C4-2B (cell line): ENCODE measurements at regions not wholly inside any gene's neighbourhood (a gene's known extent, or its start where the extent isn't known, plus 50 kb on each side); places are given as distances from the start of the nearest gene placed in this dataset.

ENCODE experiments used
- H3K27ac ChIP-seq: fragments of 450-650 bp; 2 replicates; pipeline ENCODE4 v1.5.1; 2017
- ZFX ChIP-seq: fragments of 450-650 bp; IDR thresholded peaks from 2 replicates; pipeline ENCODE4 v1.6.1; 2017
- TF ChIP-seq, protein P1 (sequence below): fragments of 450-650 bp; conservative IDR thresholded peaks from 2 replicates; pipeline ENCODE4 v1.5.1; 2017; ENCODE audit warnings: mild to moderate bottlenecking

DNA sequence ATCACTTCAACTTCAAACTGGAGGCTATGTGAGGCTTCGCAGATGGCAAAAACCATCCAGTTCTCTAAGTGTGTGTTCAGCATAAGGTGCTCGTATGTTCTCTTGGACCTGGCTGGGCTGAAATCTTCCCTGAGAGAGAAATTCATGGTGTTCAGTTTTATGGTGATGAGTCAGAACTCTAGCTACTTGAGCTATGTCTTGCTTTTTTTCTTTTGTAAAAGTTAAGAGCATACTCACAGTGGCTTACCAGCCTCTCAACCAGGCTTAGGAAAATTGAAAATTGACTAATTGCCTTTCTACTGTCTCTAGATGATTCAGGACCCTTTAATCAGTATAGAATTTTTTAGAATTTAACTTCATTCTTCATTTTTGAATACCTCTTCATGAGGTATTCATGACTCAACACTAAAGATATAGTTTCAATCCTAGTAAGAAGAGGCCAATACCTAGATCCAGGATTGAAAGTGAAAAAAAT lies 617.5 kb downstream of the TBL1XR1 start:
- H3K27ac ChIP-seq: no peak overlapping the region
- TF ChIP-seq, protein P1, sequence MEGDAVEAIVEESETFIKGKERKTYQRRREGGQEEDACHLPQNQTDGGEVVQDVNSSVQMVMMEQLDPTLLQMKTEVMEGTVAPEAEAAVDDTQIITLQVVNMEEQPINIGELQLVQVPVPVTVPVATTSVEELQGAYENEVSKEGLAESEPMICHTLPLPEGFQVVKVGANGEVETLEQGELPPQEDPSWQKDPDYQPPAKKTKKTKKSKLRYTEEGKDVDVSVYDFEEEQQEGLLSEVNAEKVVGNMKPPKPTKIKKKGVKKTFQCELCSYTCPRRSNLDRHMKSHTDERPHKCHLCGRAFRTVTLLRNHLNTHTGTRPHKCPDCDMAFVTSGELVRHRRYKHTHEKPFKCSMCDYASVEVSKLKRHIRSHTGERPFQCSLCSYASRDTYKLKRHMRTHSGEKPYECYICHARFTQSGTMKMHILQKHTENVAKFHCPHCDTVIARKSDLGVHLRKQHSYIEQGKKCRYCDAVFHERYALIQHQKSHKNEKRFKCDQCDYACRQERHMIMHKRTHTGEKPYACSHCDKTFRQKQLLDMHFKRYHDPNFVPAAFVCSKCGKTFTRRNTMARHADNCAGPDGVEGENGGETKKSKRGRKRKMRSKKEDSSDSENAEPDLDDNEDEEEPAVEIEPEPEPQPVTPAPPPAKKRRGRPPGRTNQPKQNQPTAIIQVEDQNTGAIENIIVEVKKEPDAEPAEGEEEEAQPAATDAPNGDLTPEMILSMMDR: no peak
- TF ChIP-seq ZFX: no peak

DNA sequence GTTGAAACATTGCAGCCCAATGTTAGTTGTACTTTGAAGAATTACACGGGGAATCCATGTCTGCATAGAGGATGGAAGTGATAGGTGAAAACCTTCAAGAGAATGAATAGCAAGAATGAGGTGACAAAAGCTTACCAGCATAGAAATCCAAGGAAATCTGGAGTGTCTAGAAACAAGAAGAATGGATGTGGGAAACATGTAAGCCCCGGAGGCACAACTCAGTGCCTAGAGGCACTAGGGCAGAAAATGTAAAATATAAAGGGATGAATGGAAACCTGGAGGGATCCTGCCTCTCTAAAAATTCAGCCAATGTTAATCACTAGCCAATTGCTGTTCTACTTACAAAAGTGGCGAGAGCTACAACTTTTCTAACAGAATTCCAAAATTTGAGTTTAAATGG lies 619.0 kb downstream of the TBL1XR1 start:
- no peak for TF ChIP-seq ZFX
- TF ChIP-seq, protein P1: no peak
- H3K27ac ChIP-seq: no peak overlapping the region

DNA sequence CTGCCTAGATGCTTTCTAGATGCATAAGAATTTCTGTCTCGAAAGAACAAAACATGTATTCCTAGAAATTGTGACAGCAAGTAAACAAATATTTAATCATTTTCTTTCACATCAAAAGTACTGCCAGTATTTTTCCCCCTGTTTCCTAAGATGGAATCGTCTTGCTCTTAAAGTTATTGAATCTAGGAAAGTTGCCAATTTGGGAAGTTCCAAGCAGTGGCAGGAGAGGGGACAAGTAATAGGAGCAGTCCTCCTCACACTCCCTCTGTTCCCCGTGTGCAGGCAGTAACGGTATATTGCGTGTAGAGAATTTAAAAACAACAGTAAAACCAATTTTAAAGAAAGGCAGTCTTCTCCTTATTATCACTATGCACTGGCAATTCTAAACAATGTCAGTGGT lies 619.8 kb downstream of the TBL1XR1 start:
- no peak for TF ChIP-seq ZFX
- TF ChIP-seq, protein P1: no peak
- H3K27ac ChIP-seq: no peak overlapping the region

DNA sequence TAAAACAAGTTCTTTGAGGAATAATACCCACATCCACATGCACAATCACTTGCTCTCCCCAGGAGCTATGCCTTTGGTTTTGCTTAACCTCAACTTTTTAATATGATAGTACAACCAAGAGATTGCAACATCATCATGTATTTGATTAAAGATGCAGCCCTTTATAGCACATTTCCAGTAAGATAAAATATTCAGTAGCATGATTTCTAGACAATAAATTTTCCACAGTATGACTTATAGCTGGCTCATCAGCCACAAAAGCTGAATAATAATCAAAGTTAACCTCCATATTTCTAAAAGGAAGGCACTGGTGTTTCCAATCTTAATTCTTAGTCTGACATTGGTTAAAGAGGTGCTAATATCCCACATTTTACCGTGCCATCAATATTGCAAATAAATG lies 622.5 kb downstream of the TBL1XR1 start:
- no peak for TF ChIP-seq ZFX
- TF ChIP-seq, protein P1: no peak
- H3K27ac ChIP-seq: no peak overlapping the region

DNA sequence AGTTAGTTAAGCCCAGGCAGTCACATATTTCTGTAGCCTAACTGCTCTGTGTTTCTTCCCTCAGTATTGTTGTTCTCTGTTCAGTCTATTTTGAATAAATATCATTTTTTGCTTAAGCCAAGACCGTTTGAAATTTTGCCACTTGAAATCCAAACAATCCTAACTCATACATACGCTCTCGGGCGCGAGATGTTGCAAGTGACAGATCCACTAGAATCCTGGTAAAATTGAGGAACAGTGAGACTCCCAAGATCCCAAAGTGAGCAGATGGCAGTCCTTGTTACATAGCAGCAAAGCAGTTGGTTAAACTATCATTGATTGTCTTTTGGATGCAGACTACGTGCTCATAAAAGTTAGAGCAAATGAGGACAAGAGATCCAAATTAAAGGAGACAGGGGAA lies 625.4 kb downstream of the TBL1XR1 start:
- TF ChIP-seq, protein P1: no peak
- no peak for TF ChIP-seq ZFX
- peak overlapping the region; percentile 59 for H3K27ac ChIP-seq

DNA sequence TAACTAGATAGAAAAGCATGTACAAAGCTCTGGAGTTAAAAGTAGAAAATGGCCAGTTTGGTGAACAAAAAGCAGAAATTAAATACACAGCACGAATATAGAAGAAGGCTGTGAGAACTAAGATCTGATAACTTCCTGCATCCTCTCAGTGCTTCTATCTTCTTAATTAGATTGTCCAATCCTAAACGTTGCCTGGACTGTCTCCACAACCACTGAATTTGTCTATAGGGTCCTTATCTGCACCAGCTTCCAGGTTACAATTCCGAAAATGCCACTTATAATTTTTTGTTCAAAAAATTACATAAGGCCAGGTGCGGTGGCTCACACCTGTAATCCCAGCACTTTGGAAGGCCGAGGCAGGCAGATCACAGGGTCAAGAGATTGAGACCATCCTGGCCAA lies 626.3 kb downstream of the TBL1XR1 start:
- TF ChIP-seq ZFX: no peak
- TF ChIP-seq, protein P1: no peak
- H3K27ac ChIP-seq: no peak overlapping the region

DNA sequence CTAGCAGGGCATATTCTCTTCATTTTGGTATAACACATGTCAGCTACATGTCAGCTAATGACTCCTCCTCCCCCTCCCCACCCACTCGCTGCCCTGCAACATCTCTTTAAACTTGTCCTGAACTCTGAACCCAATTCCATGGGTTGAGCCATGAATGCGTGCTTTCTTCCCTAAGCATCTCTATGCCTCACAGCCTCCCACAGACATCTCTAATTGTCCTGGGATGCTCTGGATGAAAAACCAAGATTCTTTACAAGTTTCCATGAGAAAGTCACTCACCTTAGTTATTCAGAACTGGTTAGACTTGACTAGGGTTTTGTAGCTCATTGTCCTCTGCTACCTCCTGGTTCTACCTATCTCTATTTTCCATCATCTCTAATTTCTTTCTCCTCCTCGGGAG lies 629.1 kb downstream of the TBL1XR1 start:
- H3K27ac ChIP-seq: no peak overlapping the region
- TF ChIP-seq, protein P1: no peak
- TF ChIP-seq ZFX: no peak
